MM.1S (cell line): ENCODE measurements at regions not wholly inside any gene's neighbourhood (a gene's known extent, or its start where the extent isn't known, plus 50 kb on each side); places are given as distances from the start of the nearest gene placed in this dataset.

Experiments
- EZH2phosphoT487 ChIP-seq: fragments of 300-600 bp; sonication (generic); IDR thresholded peaks from 2 replicates; pipeline ENCODE4 v1.6.1; 2018; ENCODE audit warnings: antibody characterized with exemption, low read length
- TF ChIP-seq, protein P1 (sequence below): fragments of 300-600 bp; sonication (generic); IDR thresholded peaks from 2 replicates; pipeline ENCODE4 v1.5.1; 2016; ENCODE audit warnings: antibody characterized with exemption, low read length, mixed read lengths

DNA sequence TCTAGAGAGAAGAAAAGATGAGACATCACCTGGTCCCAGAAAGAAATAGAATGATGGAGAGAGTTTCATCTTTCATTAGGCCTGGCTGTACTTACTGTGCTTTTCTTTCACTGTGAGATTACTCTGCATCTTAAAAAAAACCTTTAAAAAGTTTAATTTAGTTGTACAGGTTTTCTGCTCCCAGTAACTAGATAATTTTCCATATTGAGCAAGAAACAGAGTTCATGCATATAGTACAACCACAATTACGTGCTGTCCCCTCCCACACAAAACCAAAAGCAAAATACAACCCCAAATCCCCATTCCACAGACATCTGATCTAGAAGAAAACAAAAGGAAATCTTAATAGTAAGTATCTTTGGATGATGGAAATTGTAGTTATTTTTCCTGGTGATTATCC, 371.2 kb downstream of the SH2D1A start:
- TF ChIP-seq, protein P1, sequence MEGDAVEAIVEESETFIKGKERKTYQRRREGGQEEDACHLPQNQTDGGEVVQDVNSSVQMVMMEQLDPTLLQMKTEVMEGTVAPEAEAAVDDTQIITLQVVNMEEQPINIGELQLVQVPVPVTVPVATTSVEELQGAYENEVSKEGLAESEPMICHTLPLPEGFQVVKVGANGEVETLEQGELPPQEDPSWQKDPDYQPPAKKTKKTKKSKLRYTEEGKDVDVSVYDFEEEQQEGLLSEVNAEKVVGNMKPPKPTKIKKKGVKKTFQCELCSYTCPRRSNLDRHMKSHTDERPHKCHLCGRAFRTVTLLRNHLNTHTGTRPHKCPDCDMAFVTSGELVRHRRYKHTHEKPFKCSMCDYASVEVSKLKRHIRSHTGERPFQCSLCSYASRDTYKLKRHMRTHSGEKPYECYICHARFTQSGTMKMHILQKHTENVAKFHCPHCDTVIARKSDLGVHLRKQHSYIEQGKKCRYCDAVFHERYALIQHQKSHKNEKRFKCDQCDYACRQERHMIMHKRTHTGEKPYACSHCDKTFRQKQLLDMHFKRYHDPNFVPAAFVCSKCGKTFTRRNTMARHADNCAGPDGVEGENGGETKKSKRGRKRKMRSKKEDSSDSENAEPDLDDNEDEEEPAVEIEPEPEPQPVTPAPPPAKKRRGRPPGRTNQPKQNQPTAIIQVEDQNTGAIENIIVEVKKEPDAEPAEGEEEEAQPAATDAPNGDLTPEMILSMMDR = no peak
- no peak for TF ChIP-seq EZH2phosphoT487
